NCI-H82 treated with DMSO at 0.1 percent for 48 hours (cell line): ENCODE measurements at regions not wholly inside any gene's neighbourhood (a gene's known extent, or its start where the extent isn't known, plus 50 kb on each side); places are given as distances from the start of the nearest gene placed in this dataset.
"Not testable (repeated sequence)": the region's sequence is repeated elsewhere in the genome, so short reads cannot be mapped to it uniquely, and the experiment has no call there.

Source experiments
- DNase-seq: peaks from one replicate; lab custom pipeline; 2025; ENCODE audit not compliant: unreplicated experiment; lab: John Stamatoyannopoulos, UW

GRCh38 chr7:138169441-138169851 is 93.2 kb downstream of the AKR1D1 start:
- DNase-seq = no peak

GRCh38 chr7:138170298-138170697 is 94.0 kb downstream of the AKR1D1 start:
- no peak for DNase-seq

GRCh38 chr7:138170959-138171703 is 94.9 kb downstream of the AKR1D1 start:
- no peak for DNase-seq

GRCh38 chr7:138173548-138173947 is 97.3 kb downstream of the AKR1D1 start:
- DNase-seq = no peak

DNA sequence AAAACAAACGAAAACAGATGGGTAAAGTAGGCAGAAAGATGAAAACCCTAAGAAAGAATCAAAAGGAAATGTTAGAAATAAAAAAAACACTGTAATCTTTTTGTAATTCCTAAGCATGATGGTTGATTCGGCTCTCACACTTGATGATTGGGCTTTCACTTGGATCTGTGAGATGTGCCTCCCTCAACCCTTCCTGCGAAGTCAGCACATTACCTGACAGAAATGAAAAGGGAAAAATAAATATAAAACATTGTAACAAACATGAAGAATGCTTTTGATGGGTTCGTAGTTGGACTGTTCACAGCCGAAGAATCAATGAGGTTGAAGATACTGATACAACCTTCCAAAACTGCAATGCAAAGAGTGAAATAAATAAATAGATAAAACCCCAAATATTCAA is 99.8 kb downstream of the AKR1D1 start:
- no peak for DNase-seq

GRCh38 chr7:138184191-138184590 is 107.9 kb downstream of the AKR1D1 start:
- DNase-seq = no peak

DNA sequence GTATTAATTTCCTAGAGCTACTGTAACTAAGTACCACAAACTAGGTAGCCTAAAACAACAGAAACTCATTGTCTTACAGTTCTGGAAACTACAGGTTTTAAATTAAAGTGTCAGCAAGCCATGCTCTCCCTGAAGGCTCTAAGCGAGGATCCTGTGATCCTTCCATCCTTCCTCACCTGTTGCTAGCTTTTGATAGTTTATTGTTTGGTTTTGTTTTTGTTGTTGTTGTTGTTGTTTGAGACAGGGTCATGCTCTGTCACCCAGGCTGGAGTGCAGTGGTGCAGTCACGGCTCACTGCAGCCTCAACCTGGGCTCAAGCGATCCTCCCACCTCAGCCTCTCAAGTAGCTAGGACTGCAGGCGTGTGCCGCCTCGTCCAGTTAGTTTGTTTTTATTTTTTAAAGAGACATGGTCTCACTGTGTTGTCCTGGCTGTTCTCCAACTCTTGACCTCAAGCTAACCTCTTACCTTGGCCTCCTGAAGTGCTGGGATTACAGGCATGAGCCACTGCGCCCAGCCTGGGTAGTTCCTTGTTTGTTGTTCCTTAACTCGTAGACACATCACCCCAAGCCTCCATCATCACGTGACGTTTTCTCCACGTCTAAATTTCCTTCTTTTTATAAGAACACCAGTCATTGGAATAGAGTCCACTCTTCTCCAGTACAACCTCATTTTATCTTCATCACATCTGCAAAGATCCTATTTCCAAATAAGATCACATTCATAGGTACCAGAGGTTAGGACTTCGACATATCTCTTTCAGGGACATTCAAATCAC is 109.1 kb downstream of the AKR1D1 start:
- no peak for DNase-seq

DNA sequence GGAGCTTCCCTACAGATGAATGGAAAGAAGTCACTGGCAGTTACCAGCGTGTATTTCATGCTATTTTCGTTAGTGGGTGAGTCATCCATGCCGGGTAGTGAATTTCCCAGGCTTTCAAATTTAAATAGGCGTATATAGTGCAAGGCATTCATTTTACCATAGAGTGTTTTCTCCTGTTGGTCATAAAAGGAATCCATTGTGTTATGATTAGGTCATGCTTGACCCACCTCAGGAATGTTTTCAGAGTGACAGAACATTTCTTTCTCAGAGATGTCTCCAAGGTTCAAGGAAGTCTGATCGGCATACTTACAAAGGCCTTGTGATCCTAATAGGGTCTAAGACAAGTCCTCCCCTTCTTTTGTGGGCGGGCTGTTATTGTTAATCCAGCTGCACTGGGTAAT is 110.7 kb downstream of the AKR1D1 start:
- no peak for DNase-seq

DNA sequence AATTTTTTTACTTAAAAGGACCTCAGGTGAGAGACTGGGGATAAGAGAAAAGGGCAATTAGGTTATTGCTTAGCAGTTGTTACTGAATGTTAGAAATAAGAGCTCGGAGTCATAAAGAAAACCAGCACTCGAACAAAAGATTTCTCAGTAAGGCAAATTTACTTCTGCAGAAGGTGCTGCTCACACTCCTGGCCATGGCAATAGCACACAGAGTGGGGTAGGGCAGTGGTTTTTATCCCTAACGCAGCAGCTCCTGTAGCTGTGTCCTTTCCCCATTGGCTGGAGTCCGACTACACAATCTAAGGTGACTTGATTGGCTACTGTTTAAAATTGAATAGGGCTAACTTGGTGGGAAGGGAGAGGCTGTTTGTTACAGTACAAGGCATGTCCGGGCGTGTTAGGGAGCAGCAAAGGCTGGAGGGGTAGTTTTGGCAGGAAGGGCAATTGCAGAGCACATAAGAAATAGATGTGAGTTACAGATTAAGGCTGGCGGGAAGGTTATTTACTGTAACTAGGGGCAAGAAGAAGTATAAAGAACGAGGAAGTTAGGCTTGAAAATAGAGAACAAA is 112.1 kb downstream of the AKR1D1 start:
- DNase-seq = no peak

DNA sequence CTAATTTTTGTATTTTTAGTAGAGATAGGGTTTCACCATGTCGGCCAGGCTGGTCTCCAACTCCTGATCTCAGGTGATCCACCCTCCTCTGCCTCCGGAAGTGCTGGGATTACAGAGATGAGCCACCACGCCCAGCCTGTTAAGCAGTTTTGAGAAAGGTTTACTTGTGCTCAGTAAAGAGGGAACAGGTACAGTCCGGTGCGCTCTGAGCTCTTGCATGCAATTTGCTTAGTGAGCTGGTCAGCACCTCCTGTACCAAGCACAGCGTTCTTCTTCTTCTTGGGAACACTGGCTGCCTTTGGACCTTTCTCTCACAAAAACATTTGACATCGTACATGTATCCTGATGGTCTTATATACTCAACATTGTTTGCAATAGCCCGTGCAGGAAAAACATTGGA is 118.3 kb downstream of the AKR1D1 start:
- no peak for DNase-seq

- no peak for DNase-seq
Observed at GRCh38 chr7:138195151-138195571, 118.9 kb downstream of the AKR1D1 start.

DNA sequence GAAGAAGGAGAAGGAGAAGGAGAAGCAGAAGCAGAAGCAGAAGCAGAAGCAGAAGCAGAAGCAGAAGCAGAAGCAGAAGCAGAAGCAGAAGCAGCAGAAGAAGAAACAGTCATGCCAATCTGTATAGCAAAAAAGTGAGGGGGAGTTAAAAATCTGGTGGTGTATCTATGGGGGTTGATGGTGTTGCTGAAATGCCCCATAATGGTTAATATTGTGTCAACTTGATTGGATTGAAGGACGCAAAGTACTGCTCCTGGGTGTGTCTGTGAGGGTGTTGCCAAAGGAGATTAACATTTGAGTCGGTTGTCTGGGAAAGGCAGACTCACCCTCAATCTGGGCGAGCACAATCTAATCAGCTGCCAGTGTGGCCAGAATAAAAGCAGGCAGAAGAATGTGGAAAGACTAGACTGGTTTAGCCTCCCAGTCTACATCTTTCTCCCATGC is 120.3 kb downstream of the AKR1D1 start:
- DNase-seq = not testable (repeated sequence)

- no peak for DNase-seq
Observed at GRCh38 chr7:138196971-138197896, 121.0 kb downstream of the AKR1D1 start.

GRCh38 chr7:138204285-138204981 is 128.2 kb downstream of the AKR1D1 start:
- DNase-seq = no peak

- no peak for DNase-seq
Observed at GRCh38 chr7:138204982-138205298, 128.7 kb downstream of the AKR1D1 start.

DNA sequence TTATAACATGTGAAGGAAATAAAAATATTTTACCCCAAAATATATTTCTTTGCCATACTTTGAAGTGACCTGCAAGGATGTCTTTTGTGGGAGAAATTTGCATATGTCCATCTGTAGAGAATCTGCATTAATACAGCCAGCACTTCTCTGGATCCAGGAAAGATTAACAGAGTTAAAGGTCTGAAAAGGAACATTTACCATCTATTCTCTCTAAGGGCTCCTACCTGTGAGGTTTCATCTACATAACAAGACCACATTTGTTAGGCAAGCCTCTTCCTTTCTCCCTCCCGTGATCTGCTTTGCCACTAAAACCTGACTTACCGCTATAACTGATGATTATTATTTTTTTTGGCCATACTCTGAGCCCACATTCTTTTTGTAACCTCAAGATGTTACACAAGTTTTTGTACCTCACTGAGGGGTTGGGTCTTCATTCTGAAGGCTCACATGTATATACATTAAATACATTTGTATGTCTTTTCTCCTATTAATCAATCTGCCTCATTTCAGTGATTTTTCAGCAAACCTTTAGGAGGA is 129.4 kb downstream of the AKR1D1 start:
- no peak for DNase-seq

DNA sequence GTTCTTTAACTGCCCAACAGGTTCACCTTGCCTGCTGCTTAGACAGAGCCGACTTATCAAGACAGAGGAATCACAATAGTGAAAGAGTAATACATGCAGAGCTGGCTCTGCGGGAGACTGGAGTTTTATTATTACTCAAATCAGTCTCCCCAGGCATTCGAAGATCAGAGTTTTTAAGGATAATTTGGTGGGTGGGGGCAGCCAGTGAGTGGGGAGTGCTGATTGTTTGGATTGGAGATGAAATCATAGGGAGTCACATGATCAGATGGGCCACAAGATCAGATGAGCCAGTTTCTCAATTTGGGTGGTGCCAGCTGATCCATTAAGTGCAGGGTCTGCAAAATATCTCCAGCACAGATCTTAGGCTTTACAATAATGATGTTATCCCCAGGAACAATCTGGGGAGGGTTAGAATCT is 131.3 kb downstream of the AKR1D1 start:
- DNase-seq = no peak

- DNase-seq = no peak
Observed at GRCh38 chr7:138208142-138208570, 131.9 kb downstream of the AKR1D1 start.

GRCh38 chr7:138208864-138209263 is 132.6 kb downstream of the AKR1D1 start:
- no peak for DNase-seq

GRCh38 chr7:138212314-138212713 is 136.1 kb downstream of the AKR1D1 start:
- DNase-seq = no peak
